Fibroblast of mammary gland (primary cell): ENCODE measurements at regions not wholly inside any gene's neighbourhood (a gene's known extent, or its start where the extent isn't known, plus 50 kb on each side); places are given as distances from the start of the nearest gene placed in this dataset.

Experiments
- DNase-seq: peaks from one replicate; pipeline ENCODE4 v3.0.0-alpha.2; 2010; ENCODE audit warnings: low read depth
- H3K4me3 ChIP-seq: 2 replicates; pipeline ENCODE4 v1.5.1; 2011; ENCODE audit warnings: low read depth, mild to moderate bottlenecking, low read length, moderate library complexity; ENCODE audit not compliant: control insufficient read depth
- TF ChIP-seq, protein P1 (sequence below): conservative IDR thresholded peaks from 2 replicates; pipeline ENCODE4 v1.5.1; 2011; ENCODE audit warnings: low read depth, low read length, inconsistent platforms; ENCODE audit not compliant: control insufficient read depth, insufficient read depth

DNA sequence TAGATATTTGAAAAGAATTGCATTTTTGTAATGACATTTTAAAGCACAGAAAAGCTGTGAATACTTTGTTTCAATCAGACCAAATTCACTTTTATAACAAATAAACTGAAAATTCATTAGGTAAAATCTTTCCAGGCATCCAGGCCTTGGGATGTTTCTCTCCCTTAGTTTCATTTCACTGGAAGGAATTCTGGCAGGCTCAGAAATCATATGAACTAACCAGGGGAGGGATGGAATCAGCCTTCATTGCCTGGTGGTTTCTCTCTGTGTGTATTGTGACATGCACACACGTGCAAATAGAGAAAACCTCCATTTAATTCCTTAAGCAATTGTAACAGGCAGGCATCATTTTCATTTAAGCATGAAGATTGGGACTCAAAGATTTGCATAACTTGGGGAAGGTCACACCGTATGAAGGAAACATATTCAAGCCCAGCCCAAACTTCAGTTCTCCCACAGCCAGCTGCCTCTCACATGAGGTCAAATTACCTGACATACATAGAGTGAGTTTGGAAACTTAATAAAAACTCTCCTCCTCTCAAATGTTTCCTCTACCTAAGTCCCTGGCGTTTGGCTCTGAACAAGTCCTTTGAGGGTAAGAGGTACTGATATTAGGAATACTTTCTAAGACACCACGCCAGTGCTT lies 376.1 kb upstream of the MCTP2 start:
- no peak overlapping the region for H3K4me3 ChIP-seq
- no peak for DNase-seq
- TF ChIP-seq, protein P1, sequence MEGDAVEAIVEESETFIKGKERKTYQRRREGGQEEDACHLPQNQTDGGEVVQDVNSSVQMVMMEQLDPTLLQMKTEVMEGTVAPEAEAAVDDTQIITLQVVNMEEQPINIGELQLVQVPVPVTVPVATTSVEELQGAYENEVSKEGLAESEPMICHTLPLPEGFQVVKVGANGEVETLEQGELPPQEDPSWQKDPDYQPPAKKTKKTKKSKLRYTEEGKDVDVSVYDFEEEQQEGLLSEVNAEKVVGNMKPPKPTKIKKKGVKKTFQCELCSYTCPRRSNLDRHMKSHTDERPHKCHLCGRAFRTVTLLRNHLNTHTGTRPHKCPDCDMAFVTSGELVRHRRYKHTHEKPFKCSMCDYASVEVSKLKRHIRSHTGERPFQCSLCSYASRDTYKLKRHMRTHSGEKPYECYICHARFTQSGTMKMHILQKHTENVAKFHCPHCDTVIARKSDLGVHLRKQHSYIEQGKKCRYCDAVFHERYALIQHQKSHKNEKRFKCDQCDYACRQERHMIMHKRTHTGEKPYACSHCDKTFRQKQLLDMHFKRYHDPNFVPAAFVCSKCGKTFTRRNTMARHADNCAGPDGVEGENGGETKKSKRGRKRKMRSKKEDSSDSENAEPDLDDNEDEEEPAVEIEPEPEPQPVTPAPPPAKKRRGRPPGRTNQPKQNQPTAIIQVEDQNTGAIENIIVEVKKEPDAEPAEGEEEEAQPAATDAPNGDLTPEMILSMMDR: no peak

DNA sequence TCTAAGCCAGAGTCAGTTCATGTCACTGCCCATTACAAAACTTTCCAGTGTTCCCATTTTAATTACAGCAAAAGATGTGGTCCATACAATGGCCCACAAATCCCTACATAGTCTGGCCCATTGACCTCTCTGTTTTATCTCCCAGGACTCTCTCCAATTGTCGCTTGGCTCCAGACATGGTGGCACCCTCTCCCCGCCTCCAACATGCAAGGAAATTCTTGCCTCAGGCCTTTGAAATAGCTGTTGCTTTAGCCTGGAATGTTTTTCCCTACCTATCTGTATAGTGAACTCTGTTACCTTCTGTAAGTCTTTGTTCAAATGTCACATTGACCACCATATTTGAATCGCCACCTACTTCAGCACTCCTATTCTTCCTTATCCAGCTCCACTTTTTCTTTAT lies 377.3 kb upstream of the MCTP2 start:
- TF ChIP-seq, protein P1: no peak
- H3K4me3 ChIP-seq: no peak overlapping the region
- DNase-seq: no peak

- H3K4me3 ChIP-seq: no peak overlapping the region
- TF ChIP-seq, protein P1: no peak
- DNase-seq: no peak
These were observed 378.6 kb upstream of the MCTP2 start for GRCh38 chr15:93852761-93853160.

- TF ChIP-seq, protein P1: no peak
- no peak overlapping the region for H3K4me3 ChIP-seq
- DNase-seq: no peak
These were observed 382.9 kb upstream of the MCTP2 start for GRCh38 chr15:93848490-93848889.

GRCh38 chr15:93848076-93848475 lies 383.3 kb upstream of the MCTP2 start:
- H3K4me3 ChIP-seq: no peak overlapping the region
- no peak for DNase-seq

DNA sequence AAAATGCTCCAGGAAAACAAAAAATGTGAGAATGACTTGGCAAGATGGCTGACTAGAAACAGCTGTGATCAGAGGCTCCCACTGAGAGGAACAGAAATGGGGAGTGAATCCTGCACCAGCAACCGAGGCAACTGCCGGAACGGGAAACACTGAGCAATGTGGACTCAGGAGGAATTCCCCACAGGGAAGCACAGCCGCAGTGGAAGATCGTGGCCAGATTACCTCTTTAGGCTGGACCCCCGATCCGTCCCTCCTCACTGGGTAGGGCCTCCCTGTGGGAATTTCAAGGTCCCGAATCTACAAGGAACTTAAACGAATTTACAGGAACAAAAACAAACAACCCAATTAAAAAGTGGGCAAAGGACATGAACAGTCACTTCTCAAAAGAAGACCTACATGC lies 385.2 kb upstream of the MCTP2 start:
- TF ChIP-seq, protein P1: no peak
- H3K4me3 ChIP-seq: no peak overlapping the region
- DNase-seq: no peak

More at GRCh38 chr15:93848076-93848475, 383.3 kb upstream of the MCTP2 start:
- TF ChIP-seq, protein P1: no peak

DNA sequence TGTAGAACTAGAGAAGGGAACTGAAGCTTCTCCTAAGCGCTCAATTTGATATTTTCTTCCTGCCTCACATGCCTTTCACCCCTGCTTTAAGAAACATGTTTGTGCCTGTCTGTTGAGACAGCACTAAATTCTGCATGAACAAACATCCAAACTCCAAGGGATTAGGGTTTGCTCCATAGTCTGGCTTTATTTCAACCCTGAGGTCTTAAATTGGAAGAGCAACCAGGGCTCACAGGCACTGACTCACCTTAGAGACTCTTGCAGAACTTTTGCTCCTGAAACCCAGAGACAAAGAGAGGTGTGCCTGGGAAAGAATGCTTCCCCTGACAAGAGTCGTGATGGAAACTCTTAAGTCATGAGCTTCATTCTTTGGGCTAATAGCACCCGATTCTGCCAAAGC lies 393.9 kb upstream of the MCTP2 start:
- DNase-seq: no peak
- TF ChIP-seq, protein P1: no peak
- H3K4me3 ChIP-seq: no peak overlapping the region
